Mesenchymal stem cell (in vitro differentiated cells and primary cell): ENCODE measurements at regions not wholly inside any gene's neighbourhood (a gene's known extent, or its start where the extent isn't known, plus 50 kb on each side); places are given as distances from the start of the nearest gene placed in this dataset.

ENCODE experiments used
- DNase-seq: peaks from one replicate; pipeline ENCODE4 v3.0.0-alpha.2; 2013
- H2AFZ ChIP-seq: one replicate; pipeline ENCODE4 v1.6.1; 2013; ENCODE audit warnings: low read depth, mild to moderate bottlenecking, control low read depth, inconsistent platforms, low read length, moderate library complexity
- H2AK5ac ChIP-seq: 2 replicates; pipeline ENCODE4 v1.6.1; 2013; ENCODE audit warnings: low read length, moderate library complexity, mild to moderate bottlenecking, inconsistent platforms; ENCODE audit not compliant: severe bottlenecking
- H2BK120ac ChIP-seq: one replicate; pipeline ENCODE4 v1.6.1; 2013; ENCODE audit warnings: low read depth, mild to moderate bottlenecking, inconsistent platforms, low read length, moderate library complexity
- H2BK12ac ChIP-seq, 2 experiments: one replicate each; pipeline ENCODE4 v1.6.1; 2013; ENCODE audit warnings: inconsistent platforms in 2 of 2, low read length in 2 of 2, mild to moderate bottlenecking in 2 of 2, moderate library complexity in 2 of 2, control low read depth in 1 of 2
- H2BK15ac ChIP-seq: one replicate; pipeline ENCODE4 v1.6.1; 2013; ENCODE audit warnings: mild to moderate bottlenecking, low read depth, inconsistent platforms; ENCODE audit not compliant: poor library complexity, severe bottlenecking
- H2BK5ac ChIP-seq: 2 replicates; pipeline ENCODE4 v1.6.1; 2013; ENCODE audit warnings: low read depth, mild to moderate bottlenecking, low read length, control low read depth, inconsistent platforms; ENCODE audit not compliant: poor library complexity, severe bottlenecking
- H3K14ac ChIP-seq, 2 experiments: one replicate each; pipeline ENCODE4 v1.6.1; 2013; ENCODE audit warnings: inconsistent platforms in 2 of 2, low read length in 2 of 2, control low read depth in 1 of 2, mild to moderate bottlenecking in 1 of 2, moderate library complexity in 1 of 2
- H3K18ac ChIP-seq, 2 experiments: one replicate each; pipeline ENCODE4 v1.6.1; 2013; ENCODE audit warnings: inconsistent platforms in 2 of 2, low read length in 2 of 2, control low read depth in 1 of 2, low read depth in 1 of 2, mild to moderate bottlenecking in 1 of 2
- H3K23ac ChIP-seq, 2 experiments: one replicate each; pipeline ENCODE4 v1.6.1; 2013; ENCODE audit warnings: inconsistent platforms in 2 of 2, low read length in 2 of 2, mild to moderate bottlenecking in 2 of 2, moderate library complexity in 2 of 2, control low read depth in 1 of 2
- H3K27ac ChIP-seq: 2 replicates; pipeline ENCODE4 v1.5.1; 2013; ENCODE audit warnings: mild to moderate bottlenecking, moderate library complexity, low read length, control low read depth, inconsistent platforms; ENCODE audit not compliant: poor library complexity, severe bottlenecking
- H3K27me3 ChIP-seq, 2 experiments: 2 replicates each; pipeline versions ENCODE4 v1.6.1 to v1.7.0; 2013; ENCODE audit warnings: low read length in 2 of 2, mild to moderate bottlenecking in 2 of 2, moderate library complexity in 2 of 2, control low read depth in 1 of 2, inconsistent platforms in 1 of 2; ENCODE audit not compliant: control insufficient read depth in 1 of 2, insufficient read depth in 1 of 2
- H3K36me3 ChIP-seq, 2 experiments: 2 replicates each; pipeline versions ENCODE4 v1.6.1 to v1.7.0; 2013; ENCODE audit warnings: low read length in 2 of 2, control low read depth in 1 of 2, inconsistent platforms in 1 of 2, low read depth in 1 of 2, mild to moderate bottlenecking in 1 of 2; ENCODE audit not compliant: insufficient read depth in 2 of 2, control insufficient read depth in 1 of 2
- H3K4ac ChIP-seq, 2 experiments: one replicate each; pipeline ENCODE4 v1.6.1; 2013; ENCODE audit warnings: inconsistent platforms in 2 of 2, low read length in 2 of 2, mild to moderate bottlenecking in 2 of 2, moderate library complexity in 2 of 2, control low read depth in 1 of 2, low read depth in 1 of 2
- H3K4me1 ChIP-seq: 2 replicates; pipeline ENCODE4 v1.6.1; 2013; ENCODE audit warnings: low read depth, low read length, control low read depth; ENCODE audit not compliant: control insufficient read depth, insufficient read depth
- H3K4me2 ChIP-seq: 2 replicates; pipeline ENCODE4 v1.6.1; 2013; ENCODE audit warnings: low read length, mild to moderate bottlenecking, inconsistent platforms; ENCODE audit not compliant: poor library complexity, severe bottlenecking
- H3K4me3 ChIP-seq, 2 experiments: 2 replicates each; pipeline versions ENCODE4 v1.5.1 to v1.7.0; 2013; ENCODE audit warnings: low read length in 2 of 2, mild to moderate bottlenecking in 2 of 2, control low read depth in 1 of 2, low read depth in 1 of 2; ENCODE audit not compliant: insufficient read depth in 1 of 2
- H3K79me1 ChIP-seq: replicated peaks from 2 replicates; pipeline ENCODE4 v1.6.1; 2013; ENCODE audit warnings: mild to moderate bottlenecking, control low read depth, low read length, inconsistent platforms; ENCODE audit not compliant: poor library complexity, severe bottlenecking
- H3K9ac ChIP-seq: 2 replicates; pipeline ENCODE4 v1.7.0; 2013; ENCODE audit warnings: mild to moderate bottlenecking, low read length, moderate library complexity
- H3K9me3 ChIP-seq: 2 replicates; pipeline ENCODE4 v1.7.0; 2013; ENCODE audit warnings: mild to moderate bottlenecking, low read length; ENCODE audit not compliant: control insufficient read depth
- H4K8ac ChIP-seq: one replicate; pipeline ENCODE4 v1.6.1; 2013; ENCODE audit warnings: inconsistent platforms, mild to moderate bottlenecking, low read length, moderate library complexity
- H4K91ac ChIP-seq: one replicate; pipeline ENCODE4 v1.6.1; 2013; ENCODE audit warnings: mild to moderate bottlenecking, low read length, inconsistent platforms
- WGBS: methylation state at CpG from one replicate; pipeline ENCODE4 v1.1.7; 2013; ENCODE audit warnings: mixed read lengths; 5-methylcytosine and 5-hydroxymethylcytosine counted together

- Histone ChIP-seq H2AK5ac (peak overlapping the region; percentile 49), H3K18ac (peak overlapping the region; percentile 15 to 58), H3K27ac (peak overlapping the region; percentile 89), H3K9ac (peak overlapping the region; percentile 71), H2BK120ac (peak overlapping the region; percentile 77), H3K4me1 (peaks cover 15% of the 10 kb centered on the region), H3K14ac (peak overlapping the region in 1 of 2 experiments; percentile 0), H4K91ac (peak overlapping the region; percentile 94), H4K8ac (peak overlapping the region; percentile 98), H2BK5ac (peak overlapping the region; percentile 66), H2BK12ac (peak overlapping the region; percentile 63 to 77), H3K36me3 (peaks cover 5 to 8% of the 10 kb centered on the region in 2 experiments), H3K4me2 (no peak overlapping the region), H3K79me1 (peaks cover 14% of the 10 kb centered on the region), H3K4ac (peak overlapping the region; percentile 1 to 73), H3K23ac (no peak overlapping the region), H3K9me3 (no peaks in the 10 kb centered on the region), H2BK15ac (peak overlapping the region; percentile 26), H3K4me3 (no peak overlapping the region), H3K27me3 (no peaks in the 10 kb centered on the region), H2AFZ (peak overlapping the region; percentile 1)
- DNase-seq = peak; percentile 64
- WGBS = 39% methylated on average over 5 of the region's 5 CpGs
Measured at GRCh38 chr3:159775372-159775961, 213.2 kb upstream of the IL12A start.

GRCh38 chr3:159776779-159777178 lies 211.9 kb upstream of the IL12A start:
- Histone ChIP-seq H3K79me1 (peaks cover 15% of the 10 kb centered on the region), H3K36me3 (peaks cover 4 to 11% of the 10 kb centered on the region in 2 experiments), H4K8ac (peak overlapping the region; percentile 94), H4K91ac (peak overlapping the region; percentile 90), H3K9ac (peak overlapping the region; percentile 71), H3K14ac (peak overlapping the region in 1 of 2 experiments; percentile 57), H3K18ac (peak overlapping the region; percentile 28 to 75), H2BK120ac (no peak overlapping the region), H3K4me1 (peaks cover 16% of the 10 kb centered on the region), H3K4me3 (no peak overlapping the region), H3K23ac (peak overlapping the region in 1 of 2 experiments; percentile 14), H3K9me3 (no peaks in the 10 kb centered on the region), H3K4me2 (no peak overlapping the region), H3K27ac (peak overlapping the region; percentile 74), H2AFZ (no peak overlapping the region), H2BK12ac (peak overlapping the region; percentile 15 to 98), H2AK5ac (peak overlapping the region; percentile 97), H3K4ac (peak overlapping the region in 1 of 2 experiments; percentile 87), H2BK15ac (peak overlapping the region; percentile 7), H2BK5ac (peak overlapping the region; percentile 57), H3K27me3 (no peaks in the 10 kb centered on the region)
- WGBS = 86% methylated on average over 2 of the region's 4 CpGs
- DNase-seq = no peak

- no peak overlapping the region for H4K91ac ChIP-seq
- DNase-seq = peak; percentile 37
- no peak overlapping the region for H3K4me2 ChIP-seq
- peaks cover 0 to 6% of the 10 kb centered on the region in 2 experiments for H3K36me3 ChIP-seq
- H3K18ac ChIP-seq = peak overlapping the region in 1 of 2 experiments; percentile 28
- no peak overlapping the region for H3K14ac ChIP-seq
- peaks cover 19% of the 10 kb centered on the region for H3K79me1 ChIP-seq
- H2AFZ ChIP-seq = no peak overlapping the region
- H3K4me1 ChIP-seq = peaks cover 24% of the 10 kb centered on the region
- H3K9ac ChIP-seq = no peak overlapping the region
- H3K27ac ChIP-seq = no peak overlapping the region
- WGBS = 47% methylated on average over 6 of the region's 6 CpGs
- no peaks in the 10 kb centered on the region for H3K9me3 ChIP-seq
- no peak overlapping the region for H2BK120ac ChIP-seq
- H3K4me3 ChIP-seq = no peak overlapping the region
- no peak overlapping the region for H2BK15ac ChIP-seq
- no peak overlapping the region for H3K23ac ChIP-seq
- no peak overlapping the region for H2BK5ac ChIP-seq
- no peak overlapping the region for H2AK5ac ChIP-seq
- peak overlapping the region in 1 of 2 experiments; percentile 21 for H2BK12ac ChIP-seq
- no peaks in the 10 kb centered on the region for H3K27me3 ChIP-seq
- no peak overlapping the region for H3K4ac ChIP-seq
- H4K8ac ChIP-seq = no peak overlapping the region
Measured at GRCh38 chr3:159779883-159780282, 208.8 kb upstream of the IL12A start.

- peaks cover 19% of the 10 kb centered on the region for H3K4me1 ChIP-seq
- DNase-seq = no peak
- H3K4me3 ChIP-seq = no peak overlapping the region
- H3K9ac ChIP-seq = no peak overlapping the region
- no peak overlapping the region for H4K8ac ChIP-seq
- no peak overlapping the region for H2AK5ac ChIP-seq
- H2BK12ac ChIP-seq = no peak overlapping the region
- H4K91ac ChIP-seq = no peak overlapping the region
- H3K79me1 ChIP-seq = peaks cover 17% of the 10 kb centered on the region
- H3K4ac ChIP-seq = no peak overlapping the region
- H3K9me3 ChIP-seq = no peaks in the 10 kb centered on the region
- no peak overlapping the region for H3K27ac ChIP-seq
- H3K14ac ChIP-seq = no peak overlapping the region
- WGBS = 100% methylated on average over 1 of the region's 2 CpGs
- H3K23ac ChIP-seq = no peak overlapping the region
- no peak overlapping the region for H3K18ac ChIP-seq
- no peak overlapping the region for H2BK15ac ChIP-seq
- H3K27me3 ChIP-seq = no peaks in the 10 kb centered on the region
- peaks cover 0 to 4% of the 10 kb centered on the region in 2 experiments for H3K36me3 ChIP-seq
- H2BK5ac ChIP-seq = no peak overlapping the region
- H3K4me2 ChIP-seq = no peak overlapping the region
- no peak overlapping the region for H2BK120ac ChIP-seq
- H2AFZ ChIP-seq = no peak overlapping the region
Measured at GRCh38 chr3:159781867-159782266, 206.8 kb upstream of the IL12A start.
